OCI-LY7 (cell line): ENCODE measurements at regions not wholly inside any gene's neighbourhood (a gene's known extent, or its start where the extent isn't known, plus 50 kb on each side); places are given as distances from the start of the nearest gene placed in this dataset.

Experiments
- CTCF ChIP-seq: fragments of 200-600 bp; sonication (generic); conservative IDR thresholded peaks from 2 replicates; pipeline ENCODE4 v1.5.1; 2014; ENCODE audit warnings: mild to moderate bottlenecking, antibody characterized with exemption, low read length, moderate library complexity, mixed read lengths
- EZH2phosphoT487 ChIP-seq: fragments of 200-600 bp; sonication (generic); IDR thresholded peaks from 2 replicates; pipeline ENCODE4 v1.6.1; 2018; ENCODE audit warnings: low read depth, borderline replicate concordance, mild to moderate bottlenecking, mixed run types, antibody characterized with exemption, low read length, moderate library complexity, mixed read lengths

- TF ChIP-seq CTCF (no peak), EZH2phosphoT487 (no peak)
Measured at GRCh38 chrX:128460835-128461234, 408.6 kb upstream of the ACTRT1 start.
